GM21786 (cell line): ENCODE measurements at regions not wholly inside any gene's neighbourhood (a gene's known extent, or its start where the extent isn't known, plus 50 kb on each side); places are given as distances from the start of the nearest gene placed in this dataset.
"Not testable (repeated sequence)": the region's sequence is repeated elsewhere in the genome, so short reads cannot be mapped to it uniquely, and the experiment has no call there.

ENCODE experiments used
- ATAC-seq: cut with Tn5 transposase; IDR thresholded peaks from one replicate; pipeline ENCODE4 v1.9.1; 2021; ENCODE audit not compliant: unreplicated experiment

DNA sequence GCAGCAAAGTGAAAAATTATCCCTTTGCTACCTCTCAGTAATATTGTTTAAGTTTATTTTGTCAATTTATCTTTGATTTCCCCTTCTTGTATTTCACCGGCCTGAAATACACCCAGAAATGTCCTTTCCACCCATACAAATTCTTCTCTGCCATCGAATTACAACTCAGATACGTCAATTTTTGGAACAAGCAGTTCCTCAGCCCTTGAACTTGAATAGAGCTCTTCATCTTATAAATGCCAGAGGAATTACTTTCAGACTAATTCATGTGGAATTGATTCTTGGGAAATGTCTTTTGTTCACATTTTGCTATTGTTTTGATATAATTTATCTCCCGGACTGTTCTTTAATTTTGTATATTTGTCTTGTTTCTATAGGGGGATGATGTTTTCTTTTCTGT is 1359.3 kb upstream of the MIR17HG start:
- no peak for ATAC-seq

DNA sequence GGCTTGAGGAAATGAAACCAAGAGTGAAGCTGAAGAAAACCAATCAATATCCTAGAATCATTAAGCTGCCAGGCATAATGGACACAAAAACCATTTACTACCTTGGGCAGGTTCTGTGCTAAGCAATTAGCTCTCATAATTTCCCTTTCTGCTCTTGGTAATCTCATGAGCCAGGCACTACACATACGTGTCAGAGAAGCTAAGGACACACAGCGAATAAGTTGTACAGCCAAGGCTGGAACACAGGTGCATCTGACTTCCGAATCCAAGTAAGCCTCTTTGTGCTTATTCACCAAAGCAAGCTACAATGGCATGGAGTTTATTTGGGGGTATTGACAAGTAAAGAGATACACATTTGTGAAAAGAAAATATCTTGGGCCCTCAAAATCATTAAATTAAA is 1343.9 kb upstream of the MIR17HG start:
- no peak for ATAC-seq

GRCh38 chr13:90008707-90009149 is 1338.8 kb upstream of the MIR17HG start:
- ATAC-seq, result no peak

DNA sequence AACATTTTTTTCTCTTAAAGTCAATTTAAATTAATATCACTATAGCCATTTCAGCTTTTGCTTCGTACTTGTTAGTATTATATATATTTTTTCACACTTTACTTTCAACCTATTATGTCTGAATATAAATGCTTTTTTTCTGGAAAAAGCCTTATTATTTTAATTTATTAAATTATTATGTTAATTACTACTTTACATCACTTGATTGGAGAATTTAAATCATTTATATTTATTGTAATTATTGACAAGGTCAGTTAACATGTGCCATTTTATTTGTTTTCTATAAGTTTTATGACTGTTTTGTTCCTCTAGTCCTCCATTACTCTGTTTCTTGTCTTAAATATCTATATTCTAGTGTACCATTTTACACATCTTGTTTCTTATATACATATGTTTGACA is 1333.4 kb upstream of the MIR17HG start:
- ATAC-seq, result no peak

DNA sequence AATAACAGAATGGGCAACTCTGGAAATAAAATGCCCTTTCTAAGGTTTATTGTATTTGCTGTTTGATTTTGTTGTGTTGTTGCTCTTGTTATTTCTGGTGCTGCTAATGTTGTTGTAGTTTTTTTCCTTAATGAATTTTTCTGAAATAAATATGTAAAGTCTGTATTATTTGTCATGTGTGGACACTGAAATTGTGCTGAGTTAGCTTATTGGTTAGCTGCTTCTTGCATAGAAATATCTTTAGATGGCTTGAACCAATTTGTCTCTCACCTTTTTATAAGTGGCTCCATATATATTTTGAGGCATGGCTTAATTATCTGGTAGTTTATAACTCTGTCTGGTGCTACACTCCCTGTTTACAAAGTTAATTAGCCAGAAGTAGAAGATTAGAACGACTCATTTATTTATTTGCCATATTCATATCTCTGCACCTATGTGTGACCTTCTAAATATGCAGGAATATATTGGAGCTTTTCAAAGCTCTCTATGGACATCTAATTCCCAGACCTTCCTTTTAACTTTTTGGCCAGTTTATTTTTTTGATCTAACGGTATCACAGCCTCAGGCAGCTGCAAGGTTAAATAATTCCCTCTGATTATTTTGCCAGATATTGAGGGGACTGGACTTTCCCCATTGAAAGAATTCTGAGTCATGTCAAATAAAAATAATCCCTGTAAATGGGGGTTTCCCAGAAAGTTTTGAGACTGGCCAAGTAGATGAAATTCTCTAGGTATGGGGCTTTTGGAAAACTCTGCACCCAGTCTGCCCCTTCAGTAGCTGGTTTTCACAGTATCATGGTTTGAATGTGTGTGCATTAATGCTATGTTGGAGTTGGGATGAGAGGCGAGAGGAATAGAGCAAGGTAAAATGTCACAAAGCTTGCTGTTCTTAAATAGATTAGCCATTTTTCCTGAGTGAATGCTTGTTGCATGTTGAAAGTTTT is 1331.7 kb upstream of the MIR17HG start:
- ATAC-seq, result no peak

- no peak for ATAC-seq
Observed at GRCh38 chr13:90016688-90017087, 1330.8 kb upstream of the MIR17HG start.

DNA sequence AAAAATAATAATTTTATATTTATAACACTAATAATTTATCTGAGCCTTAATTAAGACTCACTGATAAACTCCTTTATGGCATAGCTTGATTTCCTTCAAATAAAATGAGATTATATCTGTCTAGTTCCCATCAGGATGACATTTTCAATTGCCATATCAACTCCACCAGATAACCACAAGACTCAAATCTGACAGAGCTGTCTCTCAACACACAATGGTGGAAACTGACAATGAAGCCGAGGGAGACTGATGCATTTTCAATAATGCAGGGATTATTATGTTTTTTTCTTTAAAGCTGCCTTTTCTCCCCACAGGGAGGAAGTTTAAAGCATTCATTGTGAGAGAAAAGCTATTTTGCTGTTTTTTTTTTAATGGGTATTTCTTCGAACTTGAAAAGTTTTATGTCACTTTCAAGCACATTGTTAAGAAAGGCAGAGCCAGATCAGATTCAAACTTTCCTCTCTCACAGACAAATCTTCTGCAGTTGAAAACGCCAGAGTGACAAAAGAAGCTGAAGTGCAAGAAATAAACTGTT is 1326.9 kb upstream of the MIR17HG start:
- ATAC-seq, result no peak

- ATAC-seq, result no peak
Observed at GRCh38 chr13:90027409-90027808, 1320.1 kb upstream of the MIR17HG start.

- no peak for ATAC-seq
Observed at GRCh38 chr13:90032313-90032712, 1315.2 kb upstream of the MIR17HG start.

DNA sequence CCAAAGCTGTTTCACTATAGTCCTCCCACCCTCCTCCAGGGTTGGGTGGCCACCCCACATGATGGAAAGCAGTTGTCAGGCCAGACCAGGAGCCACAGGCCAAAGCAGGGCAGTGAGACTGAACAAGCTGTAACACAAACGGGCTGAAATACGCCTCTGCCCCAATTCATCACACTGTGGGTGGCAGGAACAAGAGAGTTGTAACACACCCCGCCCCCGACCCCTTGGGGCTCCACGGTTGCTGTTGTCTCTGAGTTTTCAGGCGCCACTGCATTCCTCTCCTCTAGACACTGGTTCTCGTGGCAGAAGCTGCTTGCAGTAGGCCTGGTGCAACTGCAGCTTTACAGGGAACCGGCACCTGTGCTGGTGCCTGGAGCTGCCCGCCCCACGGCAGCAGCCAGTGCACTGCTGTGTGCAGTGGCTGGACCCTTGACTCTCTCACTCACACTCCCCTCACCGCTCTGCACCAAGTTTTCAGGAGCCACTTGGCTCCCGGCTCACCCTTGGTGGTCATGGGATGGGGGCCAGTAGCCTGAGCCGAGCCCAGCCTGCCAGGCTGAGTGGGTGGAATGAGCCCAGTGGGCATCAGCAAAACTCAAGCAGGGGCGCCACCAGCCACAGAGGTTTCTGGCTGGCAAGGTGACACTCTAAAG is 1314.5 kb upstream of the MIR17HG start:
- no peak for ATAC-seq

DNA sequence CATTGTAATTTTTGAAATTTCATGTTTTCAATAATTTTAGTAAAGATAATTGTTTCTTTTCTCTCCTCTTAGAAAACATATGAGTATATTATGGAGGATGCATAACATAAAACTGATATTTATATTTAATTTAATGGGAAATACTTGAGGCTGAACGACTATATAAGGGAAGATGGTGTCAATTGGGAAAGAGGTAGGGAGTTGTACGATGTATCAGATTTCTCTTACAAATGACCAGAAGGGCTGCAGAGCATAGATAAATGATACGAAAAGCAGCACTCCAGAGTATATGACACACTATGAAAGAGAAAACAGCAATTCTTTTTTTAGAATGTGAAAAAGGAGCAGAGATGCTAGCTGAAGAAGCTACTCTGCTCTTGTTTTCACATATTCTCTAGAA is 1308.0 kb upstream of the MIR17HG start:
- ATAC-seq, result no peak

DNA sequence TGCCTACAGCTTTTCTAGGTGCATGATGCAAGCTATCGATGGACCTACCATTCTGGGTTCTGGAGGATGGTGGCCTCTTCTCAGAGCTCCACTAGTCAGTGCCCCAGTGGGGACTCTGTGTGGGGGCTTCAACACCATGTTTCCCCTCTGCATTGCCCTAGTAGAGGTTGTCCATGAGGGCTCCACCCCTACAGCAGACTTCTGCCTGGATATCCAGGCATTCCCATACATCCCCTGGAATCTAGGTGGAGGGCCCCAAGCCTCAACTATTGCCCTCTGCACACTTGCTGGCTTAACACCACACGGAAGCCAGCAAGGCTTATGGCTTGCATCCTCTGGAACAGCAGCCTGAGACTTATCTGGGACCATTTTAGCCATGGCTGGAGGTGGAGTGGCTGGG is 1299.9 kb upstream of the MIR17HG start:
- ATAC-seq, result no peak

DNA sequence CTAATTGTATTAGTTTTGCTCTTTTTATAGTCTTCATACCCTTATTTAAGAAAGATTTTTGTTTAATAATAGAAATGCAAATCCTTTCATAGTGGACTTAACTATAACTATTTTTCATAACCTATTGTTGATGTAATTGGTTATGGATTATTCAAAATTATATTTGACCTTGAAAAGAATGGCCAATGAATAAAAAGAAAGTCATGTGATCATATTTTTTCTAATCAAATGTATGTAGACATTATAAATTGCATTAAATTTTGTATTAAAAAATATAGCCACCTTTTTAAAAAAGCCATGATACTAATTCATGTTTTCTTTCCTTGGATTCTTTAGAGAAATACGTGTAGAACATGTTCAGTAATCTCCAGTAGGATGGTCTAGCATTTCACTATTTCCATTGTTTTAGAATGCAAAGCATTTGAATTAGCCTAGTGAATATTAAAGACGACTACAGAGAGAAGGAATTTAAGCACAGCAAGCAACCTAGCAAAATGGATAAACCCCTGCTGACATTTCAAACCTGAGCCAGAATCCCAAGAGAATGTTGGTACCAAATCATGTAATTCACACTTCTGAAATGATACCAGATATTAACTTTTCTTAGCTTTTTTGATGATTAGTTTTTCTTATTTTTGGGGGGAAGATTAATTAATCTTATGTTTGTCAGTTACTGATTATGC is 1297.4 kb upstream of the MIR17HG start:
- no peak for ATAC-seq

DNA sequence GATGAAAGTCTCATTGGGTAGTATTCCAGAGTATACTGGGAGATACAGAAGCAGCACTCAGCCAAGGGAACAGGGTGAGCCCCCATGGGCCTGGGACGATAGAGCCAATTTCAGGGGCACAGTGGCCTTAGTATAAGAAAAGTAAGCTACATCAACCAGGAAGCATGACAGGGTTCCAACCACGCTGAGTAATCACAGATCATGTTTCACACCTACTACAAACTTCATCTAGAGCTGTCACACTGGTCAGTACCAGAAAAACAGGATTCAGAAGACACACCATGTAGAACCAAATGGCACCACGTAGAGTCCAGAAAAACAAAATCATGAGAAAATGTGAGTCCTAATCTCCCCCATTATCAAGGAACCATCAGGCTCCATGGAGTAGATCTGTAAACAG is 1292.4 kb upstream of the MIR17HG start:
- ATAC-seq, result no peak

DNA sequence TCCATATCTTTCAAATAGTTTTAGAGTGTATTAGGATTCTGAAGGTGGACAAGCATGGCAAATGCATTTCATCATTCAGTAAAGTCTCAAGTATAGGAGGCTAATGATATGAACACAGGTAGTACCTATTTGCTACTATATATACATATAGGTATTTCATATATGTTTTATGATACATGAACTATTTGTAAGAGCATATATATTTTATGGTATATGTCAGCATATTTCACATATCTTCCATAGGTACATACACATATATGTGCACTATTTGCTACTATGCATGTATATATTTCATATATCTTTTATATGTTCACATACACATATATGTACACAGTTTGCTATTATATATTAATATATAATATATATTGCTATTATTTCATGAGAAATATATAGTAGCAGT is 1291.7 kb upstream of the MIR17HG start:
- ATAC-seq, result no peak

DNA sequence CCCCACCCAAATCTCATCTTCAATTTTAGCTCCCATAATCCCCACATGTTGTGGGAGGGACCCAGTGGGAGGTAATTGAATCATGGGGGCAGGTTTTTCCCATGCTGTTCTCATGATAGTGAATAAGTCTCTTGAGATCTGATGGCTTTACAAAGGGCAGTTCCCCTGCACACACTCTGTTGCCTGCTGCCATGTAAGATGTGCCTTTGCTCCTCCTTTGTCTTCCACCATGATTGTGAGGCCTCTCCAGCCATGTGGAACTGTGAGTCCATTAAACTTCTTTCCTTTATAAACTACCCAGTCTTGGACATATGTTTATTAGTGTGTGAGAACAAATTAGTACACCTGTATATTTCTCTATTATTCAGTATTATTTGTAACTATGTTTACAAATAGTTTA is 1283.3 kb upstream of the MIR17HG start:
- ATAC-seq, result not testable (repeated sequence)

DNA sequence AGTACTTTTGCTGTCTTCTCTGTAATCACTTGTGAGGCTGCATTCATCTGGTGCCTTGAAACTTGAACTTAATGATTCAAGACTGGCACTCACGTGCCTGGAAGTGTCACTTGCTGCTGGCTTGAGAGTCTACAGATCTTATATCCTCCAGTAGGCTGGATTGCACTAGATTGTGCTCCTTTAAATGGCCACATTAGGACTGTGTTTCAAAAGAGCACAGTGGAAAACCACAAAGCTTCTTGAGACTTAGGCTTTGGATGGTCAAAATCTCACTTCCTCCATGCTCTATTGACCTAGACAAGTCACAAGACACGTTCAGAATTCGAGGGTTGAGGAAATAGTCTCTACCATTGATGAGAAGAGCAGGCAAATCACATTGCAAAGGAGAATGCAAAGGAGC is 1278.8 kb upstream of the MIR17HG start:
- no peak for ATAC-seq

- ATAC-seq, result no peak
Observed at GRCh38 chr13:90070362-90070761, 1277.1 kb upstream of the MIR17HG start.

GRCh38 chr13:90070837-90071525 is 1276.5 kb upstream of the MIR17HG start:
- no peak for ATAC-seq

DNA sequence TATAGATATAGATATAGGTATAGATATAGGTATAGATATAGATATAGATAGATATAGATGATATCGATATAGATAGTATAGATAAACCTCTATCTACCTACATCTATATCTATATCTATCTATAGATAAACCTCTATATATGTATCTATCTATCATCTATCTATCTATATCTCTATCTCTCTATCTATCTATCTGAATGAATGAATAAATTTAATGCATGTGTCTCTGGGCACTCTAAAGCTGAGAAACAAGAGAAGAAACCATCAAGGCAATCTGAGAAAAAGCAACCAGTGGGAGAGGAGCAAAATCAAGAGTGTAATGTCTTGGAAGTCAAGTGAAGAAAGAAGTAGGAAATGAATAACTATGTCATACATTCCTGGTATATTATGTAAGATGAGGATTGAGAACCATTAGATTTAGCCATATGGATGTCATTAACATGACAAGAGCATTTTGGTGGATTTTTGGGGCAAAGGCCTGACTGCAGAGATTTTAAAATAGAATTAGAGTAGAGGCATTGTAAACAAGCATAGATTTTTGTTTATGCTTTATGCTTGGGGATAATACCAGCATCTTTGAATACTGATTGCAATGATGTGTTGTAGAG is 1262.7 kb upstream of the MIR17HG start:
- ATAC-seq, result no peak
